ENCODE measurements at regions not wholly inside any gene's neighbourhood (a gene's known extent, or its start where the extent isn't known, plus 50 kb on each side); places are given as distances from the start of the nearest gene placed in this dataset.

DNA sequence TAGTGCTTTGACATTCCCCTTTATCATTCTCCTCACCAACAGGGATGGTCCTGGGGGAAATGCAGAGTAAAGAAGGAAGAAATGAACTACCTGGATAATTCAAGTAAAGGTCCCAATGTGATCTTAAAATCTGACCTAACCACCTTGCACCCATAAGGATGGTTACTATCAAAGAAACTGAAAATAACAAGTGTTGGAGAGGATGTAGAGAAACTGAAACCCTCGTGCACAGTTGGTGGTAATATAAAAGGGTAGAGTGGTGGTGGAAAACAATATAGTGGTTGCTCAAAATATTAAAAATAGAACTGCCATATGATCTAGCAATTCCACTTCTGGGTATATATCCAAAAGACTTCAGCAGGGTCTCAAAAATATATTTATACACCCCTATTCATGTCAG lies 298.6 kb upstream of the PPARGC1A start:
- H3K27me3 Mint-ChIP-seq (ENCODE audit: insufficient read depth, unreplicated experiment), result peaks cover 14% of the 10 kb centered on the region
- BruUV-seq (replicated peaks), result no TSS peak
- no peaks in the 10 kb centered on the region for H3K9me3 Mint-ChIP-seq (ENCODE audit: unreplicated experiment)
- no peaks in the 10 kb centered on the region for H3K9me3 ChIP-seq
- H3K4me3 Mint-ChIP-seq (ENCODE audit: unreplicated experiment), result no peak overlapping the region
- no peaks in the 10 kb centered on the region for H3K36me3 Mint-ChIP-seq (ENCODE audit: insufficient read depth, unreplicated experiment)
- H3K4me1 Mint-ChIP-seq (ENCODE audit: low read depth, unreplicated experiment), result no peaks in the 10 kb centered on the region
- POLR2A ChIA-PET, result no interaction called here
- H3K36me3 ChIP-seq (ENCODE audit: control insufficient read depth, insufficient read depth, low read length), result no peaks in the 10 kb centered on the region
- CTCF ChIA-PET, result no interaction called here
- TF ChIP-seq, protein P1, sequence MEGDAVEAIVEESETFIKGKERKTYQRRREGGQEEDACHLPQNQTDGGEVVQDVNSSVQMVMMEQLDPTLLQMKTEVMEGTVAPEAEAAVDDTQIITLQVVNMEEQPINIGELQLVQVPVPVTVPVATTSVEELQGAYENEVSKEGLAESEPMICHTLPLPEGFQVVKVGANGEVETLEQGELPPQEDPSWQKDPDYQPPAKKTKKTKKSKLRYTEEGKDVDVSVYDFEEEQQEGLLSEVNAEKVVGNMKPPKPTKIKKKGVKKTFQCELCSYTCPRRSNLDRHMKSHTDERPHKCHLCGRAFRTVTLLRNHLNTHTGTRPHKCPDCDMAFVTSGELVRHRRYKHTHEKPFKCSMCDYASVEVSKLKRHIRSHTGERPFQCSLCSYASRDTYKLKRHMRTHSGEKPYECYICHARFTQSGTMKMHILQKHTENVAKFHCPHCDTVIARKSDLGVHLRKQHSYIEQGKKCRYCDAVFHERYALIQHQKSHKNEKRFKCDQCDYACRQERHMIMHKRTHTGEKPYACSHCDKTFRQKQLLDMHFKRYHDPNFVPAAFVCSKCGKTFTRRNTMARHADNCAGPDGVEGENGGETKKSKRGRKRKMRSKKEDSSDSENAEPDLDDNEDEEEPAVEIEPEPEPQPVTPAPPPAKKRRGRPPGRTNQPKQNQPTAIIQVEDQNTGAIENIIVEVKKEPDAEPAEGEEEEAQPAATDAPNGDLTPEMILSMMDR (IDR thresholded peaks at IDR 0.05; ENCODE audit: insufficient read depth in 1 of 2, low read depth in 1 of 2, low read length in 1 of 2, severe bottlenecking in 1 of 2, unreplicated experiment in 1 of 2), result no peak
- H3K27me3 ChIP-seq (replicated peaks; ENCODE audit: control insufficient read depth, insufficient read depth, low read length), result no peaks in the 10 kb centered on the region
- H3K27ac Mint-ChIP-seq (ENCODE audit: unreplicated experiment), result no peak overlapping the region
- intact Hi-C loops (cut with micrococcal nuclease; ENCODE audit: unreplicated experiment), result no loop called here
- no peak for DNase-seq
- no peaks in the 10 kb centered on the region for H3K4me1 ChIP-seq
- no peak overlapping the region for H3K4me3 ChIP-seq (ENCODE audit: low read depth, low read length)

DNA sequence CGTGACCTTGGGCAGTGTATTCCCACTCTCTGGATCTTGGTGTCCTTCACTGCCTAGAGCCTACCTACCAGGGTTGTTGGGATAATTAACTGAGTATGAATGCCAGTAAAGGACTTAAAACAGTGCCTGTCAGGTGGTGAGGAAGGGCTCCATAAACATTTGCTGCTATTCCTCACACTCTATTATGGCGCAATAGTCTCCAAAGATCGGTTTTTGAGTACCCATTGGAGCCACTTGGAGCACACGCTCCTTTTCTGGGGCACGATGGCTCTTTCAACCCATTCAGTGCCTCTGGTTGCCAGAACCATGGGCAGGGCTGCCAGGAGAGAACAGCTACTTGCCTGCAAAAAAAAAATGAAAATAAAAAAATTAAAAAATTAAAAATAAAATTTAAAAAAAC lies 296.6 kb upstream of the PPARGC1A start:
- POLR2A ChIA-PET, result no interaction called here
- Mint-ChIP-seq H3K4me1 (ENCODE audit: low read depth, unreplicated experiment) (no peaks in the 10 kb centered on the region), H3K27ac (ENCODE audit: unreplicated experiment) (no peak overlapping the region), H3K36me3 (ENCODE audit: insufficient read depth, unreplicated experiment) (no peaks in the 10 kb centered on the region), H3K9me3 (ENCODE audit: unreplicated experiment) (no peaks in the 10 kb centered on the region), H3K27me3 (ENCODE audit: insufficient read depth, unreplicated experiment) (peaks cover 17% of the 10 kb centered on the region), H3K4me3 (ENCODE audit: unreplicated experiment) (no peak overlapping the region)
- H3K4me3 ChIP-seq (ENCODE audit: low read depth, low read length), result no peak overlapping the region
- DNase-seq, result no peak
- H3K27me3 ChIP-seq (replicated peaks; ENCODE audit: control insufficient read depth, insufficient read depth, low read length), result no peaks in the 10 kb centered on the region
- BruUV-seq (replicated peaks), result no TSS peak
- CTCF ChIA-PET, result no interaction called here
- H3K4me1 ChIP-seq, result no peaks in the 10 kb centered on the region
- TF ChIP-seq, protein P1 (IDR thresholded peaks at IDR 0.05; ENCODE audit: insufficient read depth in 1 of 2, low read depth in 1 of 2, low read length in 1 of 2, severe bottlenecking in 1 of 2, unreplicated experiment in 1 of 2), result no peak
- intact Hi-C loops (cut with micrococcal nuclease; ENCODE audit: unreplicated experiment), result no loop called here
- H3K36me3 ChIP-seq (ENCODE audit: control insufficient read depth, insufficient read depth, low read length), result no peaks in the 10 kb centered on the region
- no peaks in the 10 kb centered on the region for H3K9me3 ChIP-seq

DNA sequence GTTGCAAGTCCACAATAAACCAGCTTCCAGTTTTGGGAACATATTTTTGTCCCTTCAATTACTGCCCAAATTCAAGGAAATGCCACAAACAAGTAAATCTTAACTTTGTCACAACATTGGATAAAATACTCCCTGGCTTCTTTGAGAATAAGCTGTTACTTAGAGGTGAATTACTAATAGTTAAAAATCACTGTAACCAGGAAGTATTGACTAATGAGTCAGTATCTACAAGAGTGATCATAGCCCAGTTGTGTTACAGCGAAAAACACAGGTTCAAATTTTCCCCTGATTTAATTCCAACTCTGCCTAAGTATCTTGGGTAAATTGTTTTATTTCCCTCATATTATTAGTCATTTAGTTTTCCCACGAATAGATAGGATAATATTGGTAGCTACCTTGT lies 291.2 kb upstream of the PPARGC1A start:
- no peak overlapping the region for H3K4me3 Mint-ChIP-seq (ENCODE audit: unreplicated experiment)
- ChIA-PET POLR2A (no interaction called here), CTCF (no interaction called here)
- intact Hi-C loops (cut with micrococcal nuclease; ENCODE audit: unreplicated experiment), result no loop called here
- no peaks in the 10 kb centered on the region for H3K36me3 Mint-ChIP-seq (ENCODE audit: insufficient read depth, unreplicated experiment)
- Histone ChIP-seq H3K9me3 (no peaks in the 10 kb centered on the region), H3K36me3 (ENCODE audit: control insufficient read depth, insufficient read depth, low read length) (no peaks in the 10 kb centered on the region), H3K4me1 (no peaks in the 10 kb centered on the region), H3K27me3 (replicated peaks; ENCODE audit: control insufficient read depth, insufficient read depth, low read length) (no peaks in the 10 kb centered on the region), H3K4me3 (ENCODE audit: low read depth, low read length) (no peak overlapping the region)
- TF ChIP-seq, protein P1 (IDR thresholded peaks at IDR 0.05; ENCODE audit: insufficient read depth in 1 of 2, low read depth in 1 of 2, low read length in 1 of 2, severe bottlenecking in 1 of 2, unreplicated experiment in 1 of 2), result no peak
- no peaks in the 10 kb centered on the region for H3K4me1 Mint-ChIP-seq (ENCODE audit: low read depth, unreplicated experiment)
- H3K9me3 Mint-ChIP-seq (ENCODE audit: unreplicated experiment), result peaks cover 7% of the 10 kb centered on the region
- BruUV-seq (replicated peaks), result no TSS peak
- H3K27ac Mint-ChIP-seq (ENCODE audit: unreplicated experiment), result no peak overlapping the region
- peaks cover 13% of the 10 kb centered on the region for H3K27me3 Mint-ChIP-seq (ENCODE audit: insufficient read depth, unreplicated experiment)
- DNase-seq, result no peak
